H9 (cell line): ENCODE measurements at regions not wholly inside any gene's neighbourhood (a gene's known extent, or its start where the extent isn't known, plus 50 kb on each side); places are given as distances from the start of the nearest gene placed in this dataset.

ENCODE experiments used
- DNase-seq: peaks from one replicate; pipeline ENCODE4 v3.0.0-alpha.2; 2017
- H2AFZ ChIP-seq: one replicate; pipeline ENCODE4 v1.6.1; 2013; ENCODE audit warnings: mild to moderate bottlenecking, low read length, control low read depth, moderate library complexity
- H2AK5ac ChIP-seq: 2 replicates; pipeline ENCODE4 v1.6.1; 2013; ENCODE audit warnings: low read length, control low read depth, mixed read lengths; ENCODE audit not compliant: insufficient read length
- H2BK120ac ChIP-seq: one replicate; pipeline ENCODE4 v1.6.1; 2013; ENCODE audit warnings: low read depth, mild to moderate bottlenecking, low read length, control low read depth, inconsistent platforms; ENCODE audit not compliant: poor library complexity, severe bottlenecking
- H2BK12ac ChIP-seq: 2 replicates; pipeline ENCODE4 v1.6.1; 2013; ENCODE audit warnings: low read length, control low read depth, mixed read lengths, low read depth; ENCODE audit not compliant: insufficient read length
- H2BK15ac ChIP-seq: 2 replicates; pipeline ENCODE4 v1.6.1; 2013; ENCODE audit warnings: low read depth, low read length, control low read depth
- H2BK20ac ChIP-seq: one replicate; pipeline ENCODE4 v1.6.1; 2013; ENCODE audit warnings: low read depth, mild to moderate bottlenecking, low read length, control low read depth, inconsistent platforms; ENCODE audit not compliant: poor library complexity, severe bottlenecking
- H2BK5ac ChIP-seq: 2 replicates; pipeline ENCODE4 v1.6.1; 2013; ENCODE audit warnings: low read length, control low read depth, mixed read lengths; ENCODE audit not compliant: insufficient read length
- H3K14ac ChIP-seq: 2 replicates; pipeline ENCODE4 v1.6.1; 2013; ENCODE audit warnings: low read length, control low read depth; ENCODE audit not compliant: insufficient read depth
- H3K18ac ChIP-seq: 2 replicates; pipeline ENCODE4 v1.6.1; 2013; ENCODE audit warnings: low read depth, mild to moderate bottlenecking, mixed read lengths, low read length, control low read depth; ENCODE audit not compliant: insufficient read length
- H3K23ac ChIP-seq: 2 replicates; pipeline ENCODE4 v1.6.1; 2013; ENCODE audit warnings: low read length, control low read depth, mixed read lengths, low read depth; ENCODE audit not compliant: insufficient read length
- H3K23me2 ChIP-seq: 2 replicates; pipeline ENCODE4 v1.6.1; 2013; ENCODE audit warnings: low read depth, mild to moderate bottlenecking, mixed read lengths, low read length, control low read depth; ENCODE audit not compliant: insufficient read length, poor library complexity, severe bottlenecking
- H3K27ac ChIP-seq: 2 replicates; pipeline ENCODE4 v1.5.1; 2013; ENCODE audit warnings: low read length, control low read depth, mixed read lengths, low read depth; ENCODE audit not compliant: insufficient read length
- H3K27me3 ChIP-seq: 2 replicates; pipeline ENCODE4 v1.6.1; 2013; ENCODE audit warnings: low read length, control low read depth, inconsistent platforms; ENCODE audit not compliant: insufficient read depth
- H3K4ac ChIP-seq: 2 replicates; pipeline ENCODE4 v1.6.1; 2013; ENCODE audit warnings: low read depth, mild to moderate bottlenecking, control low read depth, inconsistent platforms, low read length, moderate library complexity
- H3K4me1 ChIP-seq: 2 replicates; pipeline ENCODE4 v1.6.1; 2013; ENCODE audit warnings: low read length, control low read depth, inconsistent platforms; ENCODE audit not compliant: insufficient read depth
- H3K4me2 ChIP-seq: 2 replicates; pipeline ENCODE4 v1.6.1; 2013; ENCODE audit warnings: low read length, control low read depth, mixed read lengths; ENCODE audit not compliant: insufficient read length, insufficient read depth
- H3K56ac ChIP-seq: 2 replicates; pipeline ENCODE4 v1.6.1; 2013; ENCODE audit warnings: low read depth, mild to moderate bottlenecking, mixed read lengths, low read length, control low read depth; ENCODE audit not compliant: insufficient read length
- H3K79me1 ChIP-seq: 2 replicates; pipeline ENCODE4 v1.6.1; 2013; ENCODE audit warnings: low read depth, mild to moderate bottlenecking, moderate library complexity, low read length, control low read depth, inconsistent platforms; ENCODE audit not compliant: insufficient read depth, poor library complexity, severe bottlenecking
- H3K79me2 ChIP-seq: 2 replicates; pipeline ENCODE4 v1.6.1; 2013; ENCODE audit warnings: low read length, control low read depth, inconsistent platforms; ENCODE audit not compliant: insufficient read depth
- H3K9ac ChIP-seq: 2 replicates; pipeline ENCODE4 v1.6.1; 2013; ENCODE audit warnings: low read length, control low read depth, mixed read lengths; ENCODE audit not compliant: insufficient read length; ENCODE audit errors: extremely low read depth
- H3K9me3 ChIP-seq: one replicate; pipeline ENCODE4 v1.6.1; 2013; ENCODE audit warnings: low read depth, low read length, inconsistent platforms; ENCODE audit not compliant: control insufficient read depth
- H3T11ph ChIP-seq: one replicate; pipeline ENCODE4 v1.6.1; 2013; ENCODE audit warnings: mild to moderate bottlenecking, low read length, control low read depth, inconsistent platforms
- H4K20me1 ChIP-seq: one replicate; pipeline ENCODE4 v1.6.1; 2013; ENCODE audit not compliant: control insufficient read depth, insufficient read length, insufficient read depth
- H4K5ac ChIP-seq: 2 replicates; pipeline ENCODE4 v1.6.1; 2013; ENCODE audit warnings: low read depth, mild to moderate bottlenecking, mixed read lengths, low read length, control low read depth; ENCODE audit not compliant: insufficient read length
- H4K8ac ChIP-seq: replicated peaks from 2 replicates; pipeline ENCODE4 v1.6.1; 2013; ENCODE audit warnings: low read length, control low read depth, mixed read lengths, low read depth; ENCODE audit not compliant: insufficient read length
- H4K91ac ChIP-seq: 2 replicates; pipeline ENCODE4 v1.6.1; 2013; ENCODE audit warnings: low read depth, mild to moderate bottlenecking, moderate library complexity, mixed read lengths, low read length, control low read depth; ENCODE audit not compliant: insufficient read length
- H3K27ac Mint-ChIP-seq, 3 experiments: 2 replicates in 2 of 3; 3 replicates in 1 of 3; pipeline ENCODE4 v1.8.0; 2020 to 2021; ENCODE audit warnings: mixed read lengths in 3 of 3, mild to moderate bottlenecking in 1 of 3, moderate library complexity in 1 of 3
- H3K27me3 Mint-ChIP-seq: 2 replicates; pipeline ENCODE4 v1.8.0; 2021; ENCODE audit warnings: low read depth, mild to moderate bottlenecking, moderate library complexity, mixed read lengths
- H3K36me3 Mint-ChIP-seq, 3 experiments: 2 replicates in 2 of 3; 3 replicates in 1 of 3; pipeline ENCODE4 v1.8.0; 2020 to 2021; ENCODE audit warnings: low read depth in 3 of 3, mixed read lengths in 3 of 3; ENCODE audit not compliant: insufficient read depth in 1 of 3
- H3K4me1 Mint-ChIP-seq, 2 experiments: 2 replicates each; pipeline ENCODE4 v1.8.0; 2020; ENCODE audit warnings: mixed read lengths in 2 of 2
- H3K4me3 Mint-ChIP-seq, 2 experiments: 2 replicates in 1 of 2; 3 replicates in 1 of 2; pipeline ENCODE4 v1.8.0; 2020 to 2021; ENCODE audit warnings: mild to moderate bottlenecking in 2 of 2, mixed read lengths in 2 of 2, moderate library complexity in 1 of 2
- H3K9me3 Mint-ChIP-seq, 2 experiments: 2 replicates in 1 of 2; 3 replicates in 1 of 2; pipeline ENCODE4 v1.8.0; 2020; ENCODE audit warnings: mild to moderate bottlenecking in 2 of 2, mixed read lengths in 2 of 2, moderate library complexity in 1 of 2
- WGBS: extraction: QIAGEN DNeasy Blood & Tissue Kit; methylation state at CpG from one replicate; pipeline ENCODE4 v1.1.7; 2013; ENCODE audit warnings: missing lambda C conversion rate, low lambda C conversion rate, mixed read lengths; ENCODE audit not compliant: insufficient read length; ENCODE audit errors: extremely low coverage; 5-methylcytosine and 5-hydroxymethylcytosine counted together
- TF ChIP-seq, protein P1 (sequence below): fragments of 200-600 bp; sonication (generic); conservative IDR thresholded peaks from 3 replicates; pipeline ENCODE4 v1.8.0; 2021; ENCODE audit warnings: antibody characterized with exemption, mild to moderate bottlenecking

DNA sequence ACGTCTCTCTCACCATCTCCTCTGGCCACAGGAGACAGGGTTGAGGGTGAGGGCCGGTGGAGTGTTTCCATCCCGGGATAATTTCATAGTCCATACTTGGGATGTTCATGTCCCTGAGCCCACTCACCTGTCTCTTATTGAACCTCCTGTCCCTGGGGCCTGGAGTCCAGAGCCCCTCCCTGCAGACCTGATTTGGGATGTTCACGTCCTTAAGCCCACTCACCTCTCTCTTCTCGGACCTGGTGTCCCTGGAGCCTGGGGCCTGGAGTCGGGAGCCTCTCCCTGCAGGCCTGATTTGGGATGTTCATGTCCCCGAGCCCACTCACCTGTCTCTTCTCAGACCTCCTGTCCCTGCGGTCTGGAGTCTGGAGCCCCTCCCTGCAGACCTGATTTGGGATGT, 868.2 kb downstream of the BRD1 start:
- Histone ChIP-seq H3K27ac (no peak overlapping the region), H3K4me1 (peaks cover 4% of the 10 kb centered on the region; the same call in 1 of the 2 replicates), H2AK5ac (no peak overlapping the region), H2BK12ac (no peak overlapping the region), H3K18ac (no peak overlapping the region), H3K9me3 (no peaks in the 10 kb centered on the region), H2BK15ac (no peak overlapping the region), H3K23ac (no peak overlapping the region), H3K23me2 (no peaks in the 10 kb centered on the region), H2BK20ac (no peak overlapping the region), H3K56ac (no peak overlapping the region), H3K79me2 (no peaks in the 10 kb centered on the region), H3K4me2 (no peak overlapping the region), H2BK120ac (no peak overlapping the region), H3K4ac (no peak overlapping the region), H3K79me1 (no peaks in the 10 kb centered on the region), H3K9ac (no peak overlapping the region), H4K8ac (no peak overlapping the region), H3K14ac (no peak overlapping the region), H3K27me3 (no peaks in the 10 kb centered on the region), H3T11ph (no peak overlapping the region), H4K20me1 (no peaks in the 10 kb centered on the region), H2AFZ (no peak overlapping the region), H2BK5ac (no peak overlapping the region), H4K5ac (no peak overlapping the region), H4K91ac (no peak overlapping the region)
- peaks cover 15% of the 10 kb centered on the region for H3K27me3 Mint-ChIP-seq
- H3K9me3 Mint-ChIP-seq, result no peaks in the 10 kb centered on the region; a peak in 2 of 5 replicates
- no CpG with 5 or more reads among the region's 8 CpGs for whole genome bisulfite sequencing
- H3K4me3 Mint-ChIP-seq, result no peak overlapping the region
- DNase-seq, result peak; percentile 13
- peaks cover 29 to 35% of the 10 kb centered on the region in 2 experiments for H3K4me1 Mint-ChIP-seq
- no peak overlapping the region for H3K27ac Mint-ChIP-seq
- TF ChIP-seq, protein P1, sequence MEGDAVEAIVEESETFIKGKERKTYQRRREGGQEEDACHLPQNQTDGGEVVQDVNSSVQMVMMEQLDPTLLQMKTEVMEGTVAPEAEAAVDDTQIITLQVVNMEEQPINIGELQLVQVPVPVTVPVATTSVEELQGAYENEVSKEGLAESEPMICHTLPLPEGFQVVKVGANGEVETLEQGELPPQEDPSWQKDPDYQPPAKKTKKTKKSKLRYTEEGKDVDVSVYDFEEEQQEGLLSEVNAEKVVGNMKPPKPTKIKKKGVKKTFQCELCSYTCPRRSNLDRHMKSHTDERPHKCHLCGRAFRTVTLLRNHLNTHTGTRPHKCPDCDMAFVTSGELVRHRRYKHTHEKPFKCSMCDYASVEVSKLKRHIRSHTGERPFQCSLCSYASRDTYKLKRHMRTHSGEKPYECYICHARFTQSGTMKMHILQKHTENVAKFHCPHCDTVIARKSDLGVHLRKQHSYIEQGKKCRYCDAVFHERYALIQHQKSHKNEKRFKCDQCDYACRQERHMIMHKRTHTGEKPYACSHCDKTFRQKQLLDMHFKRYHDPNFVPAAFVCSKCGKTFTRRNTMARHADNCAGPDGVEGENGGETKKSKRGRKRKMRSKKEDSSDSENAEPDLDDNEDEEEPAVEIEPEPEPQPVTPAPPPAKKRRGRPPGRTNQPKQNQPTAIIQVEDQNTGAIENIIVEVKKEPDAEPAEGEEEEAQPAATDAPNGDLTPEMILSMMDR, result no peak
- H3K36me3 Mint-ChIP-seq, result no peaks in the 10 kb centered on the region; a peak in 1 of 7 replicates
